NCI-H748 (cell line): ENCODE measurements at regions not wholly inside any gene's neighbourhood (a gene's known extent, or its start where the extent isn't known, plus 50 kb on each side); places are given as distances from the start of the nearest gene placed in this dataset.
"Not testable (repeated sequence)": the region's sequence is repeated elsewhere in the genome, so short reads cannot be mapped to it uniquely, and the experiment has no call there.

Source experiments
- DNase-seq: peaks from one replicate; lab custom pipeline; 2025; ENCODE audit not compliant: unreplicated experiment; lab: John Stamatoyannopoulos, UW

DNA sequence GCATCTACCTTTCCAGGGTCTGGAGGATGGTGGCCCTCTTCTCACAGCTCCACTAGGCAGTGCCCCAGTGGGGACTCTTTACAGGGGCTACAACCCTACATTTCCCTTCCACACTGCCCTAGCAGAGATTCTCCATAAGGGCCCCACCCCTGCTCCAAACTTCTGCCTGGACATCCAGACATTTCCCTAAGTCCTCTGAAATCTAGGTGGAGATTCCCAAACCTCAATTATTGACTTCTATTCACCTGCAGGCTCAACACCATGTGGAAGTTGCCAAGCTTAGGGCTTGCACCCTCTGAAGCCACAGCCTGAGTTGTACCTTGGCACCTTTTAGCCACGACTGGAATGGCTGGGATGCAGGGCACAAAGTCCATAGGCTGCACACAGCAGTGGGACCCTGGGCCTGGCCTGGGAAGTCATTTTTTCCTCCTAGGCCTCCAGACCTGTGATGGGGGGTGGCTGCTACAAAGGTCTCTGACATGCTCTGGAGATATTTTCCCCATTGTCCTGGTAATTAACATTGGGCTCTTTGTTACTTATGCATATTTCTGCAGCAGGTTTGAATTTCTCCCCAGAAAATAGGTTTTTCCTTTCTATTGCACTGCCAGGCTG, 53.7 kb upstream of the ST3GAL5 start:
- DNase-seq = no peak

GRCh38 chr2:85941490-85941889, 52.7 kb upstream of the ST3GAL5 start:
- DNase-seq = not testable (repeated sequence)

DNA sequence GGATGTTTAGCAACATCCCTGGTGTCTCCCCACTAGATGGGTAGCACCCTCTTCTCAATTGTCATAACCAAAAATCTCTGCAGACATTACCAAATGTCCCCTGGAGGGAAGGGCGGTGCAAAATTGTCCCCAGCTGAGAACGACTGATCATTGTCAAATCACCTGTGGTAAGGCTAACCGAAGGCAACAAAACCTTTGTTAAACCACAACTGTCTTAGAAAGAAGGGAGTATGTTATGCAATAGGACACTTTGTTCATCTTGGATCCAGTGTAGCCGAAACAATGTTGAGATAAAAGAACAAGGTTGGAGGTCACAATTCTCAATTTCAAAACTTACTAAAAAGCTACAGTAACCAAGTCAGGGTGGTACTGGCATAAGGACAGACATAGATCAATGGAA, 50.3 kb upstream of the ST3GAL5 start:
- DNase-seq = no peak
